ENCODE measurements at regions not wholly inside any gene's neighbourhood (a gene's known extent, or its start where the extent isn't known, plus 50 kb on each side); places are given as distances from the start of the nearest gene placed in this dataset.

- no peaks in the 10 kb centered on the region for H3K4me1 ChIP-seq (ENCODE audit: control insufficient read depth in 1 of 2, insufficient read depth in 2 of 2, low read depth in 1 of 2, low read length in 1 of 2)
- no peak overlapping the region for H3K4me2 ChIP-seq
- H3K27me3 ChIP-seq (ENCODE audit: insufficient read depth) = no peaks in the 10 kb centered on the region
- H3K4me3 ChIP-seq (ENCODE audit: low read depth in 2 of 2, low read length in 1 of 2) = no peak overlapping the region
- no peak overlapping the region for H3K27ac ChIP-seq (ENCODE audit: low read depth in 2 of 2, low read length in 1 of 2)
- ChIA-PET CTCF (interaction anchor here (0.6 to 0.8 kb wide), 2 partner anchors 22 to 718 kb away, joined by 3 read pairs; no protein-coding TSS in a partner anchor), POLR2A (no interaction called here)
- TF ChIP-seq FOSL2 (IDR thresholded peaks at IDR 0.05; ENCODE audit: borderline replicate concordance, low read depth) (no peak), TEAD4 (IDR thresholded peaks at IDR 0.05; ENCODE audit: borderline replicate concordance, insufficient read depth) (no peak), TAF1 (IDR thresholded peaks at IDR 0.05; ENCODE audit: borderline replicate concordance, low read depth, low read length) (no peak), POLR2AphosphoS5 (IDR thresholded peaks at IDR 0.05; ENCODE audit: low read depth, low read length) (no peak), GATA2 (CRISPR knock-in tag; IDR thresholded peaks at IDR 0.05) (no peak), SIN3A (IDR thresholded peaks at IDR 0.05; ENCODE audit: borderline replicate concordance, low read depth, low read length) (no peak), USF1 (IDR thresholded peaks at IDR 0.05; ENCODE audit: borderline replicate concordance, low read depth) (no peak), EZH2phosphoT487 (IDR thresholded peaks at IDR 0.05; ENCODE audit: borderline replicate concordance, low read depth) (no peak), RAD21 (IDR thresholded peaks at IDR 0.05; ENCODE audit: low read length) (no peak), ZBTB33 (IDR thresholded peaks at IDR 0.05; ENCODE audit: borderline replicate concordance, low read depth) (no peak), MXI1 (IDR thresholded peaks at IDR 0.05; ENCODE audit: low read depth, low read length) (no peak), FOXM1 (IDR thresholded peaks at IDR 0.05; ENCODE audit: low read depth) (no peak), PBX3 (IDR thresholded peaks at IDR 0.05) (no peak), NRF1 (IDR thresholded peaks at IDR 0.05; ENCODE audit: low read depth, low read length) (no peak), SMC3 (IDR thresholded peaks at IDR 0.05; ENCODE audit: low read depth, low read length) (no peak), MAX (IDR thresholded peaks at IDR 0.05; ENCODE audit: low read depth) (no peak), RCOR1 (IDR thresholded peaks at IDR 0.05; ENCODE audit: low read length) (no peak)
- no peaks in the 10 kb centered on the region for H3K36me3 ChIP-seq (replicated peaks in 1 of 2; ENCODE audit: control insufficient read depth in 1 of 2, insufficient read depth in 2 of 2, low read length in 1 of 2)
- 0% methylated on average over 2 of the region's 2 CpGs for WGBS (ENCODE audit: low lambda C conversion rate)
- no peaks in the 10 kb centered on the region for H3K79me2 ChIP-seq (ENCODE audit: insufficient read depth)
- 0 out of 2 replicates have a peak, but pooled peaks cover 2% of the 10 kb centered on the region for H3K9me2 ChIP-seq
- H3K9ac ChIP-seq = no peak overlapping the region
- no peaks in the 10 kb centered on the region for H3F3A ChIP-seq (replicated peaks; ENCODE audit: insufficient read depth)
- DNase-seq = no peak
- no peak overlapping the region for H2AFZ ChIP-seq (ENCODE audit: low read depth)
- no peaks in the 10 kb centered on the region for H3K9me3 ChIP-seq
- no peaks in the 10 kb centered on the region for H4K20me1 ChIP-seq (ENCODE audit: insufficient read depth)
Measured at GRCh38 chr3:140809316-140809715, 131.5 kb downstream of the TRIM42 start.
